SK-N-SH (cell line): ENCODE measurements at regions not wholly inside any gene's neighbourhood (a gene's known extent, or its start where the extent isn't known, plus 50 kb on each side); places are given as distances from the start of the nearest gene placed in this dataset.

Experiments used
- FOSL2 ChIP-seq: IDR thresholded peaks from 2 replicates; pipeline ENCODE4 v1.4.0; 2012; ENCODE audit warnings: low read depth, mild to moderate bottlenecking, moderate library complexity, borderline replicate concordance
- JUND ChIP-seq: IDR thresholded peaks from 2 replicates; pipeline ENCODE4 v1.4.0; 2012
- POLR2AphosphoS5 ChIP-seq: IDR thresholded peaks from 2 replicates; pipeline ENCODE4 v1.6.1; 2012; ENCODE audit warnings: low read depth, low read length
- RAD21 ChIP-seq: IDR thresholded peaks from 2 replicates; pipeline ENCODE4 v1.6.1; 2012; ENCODE audit warnings: mild to moderate bottlenecking, low read length
- YY1 ChIP-seq: IDR thresholded peaks from 2 replicates; pipeline ENCODE4 v1.4.0; 2012; ENCODE audit warnings: low read depth, mild to moderate bottlenecking
- TF ChIP-seq, protein P1 (sequence below): fragments of 200-600 bp; sonication (generic); IDR thresholded peaks from 2 replicates; pipeline ENCODE4 v1.6.1; 2017; ENCODE audit warnings: antibody characterized with exemption, mild to moderate bottlenecking, moderate library complexity
- TF ChIP-seq, protein P2 (sequence below): fragments of 150-350 bp; IDR thresholded peaks from 2 replicates; pipeline ENCODE4 v1.6.1; 2017; ENCODE audit warnings: antibody characterized with exemption, low read length, low read depth, borderline replicate concordance
- TF ChIP-seq, protein P3 (sequence below): IDR thresholded peaks from 2 replicates; pipeline ENCODE4 v1.6.1; 2012; ENCODE audit warnings: mild to moderate bottlenecking, low read depth, low read length, moderate library complexity

DNA sequence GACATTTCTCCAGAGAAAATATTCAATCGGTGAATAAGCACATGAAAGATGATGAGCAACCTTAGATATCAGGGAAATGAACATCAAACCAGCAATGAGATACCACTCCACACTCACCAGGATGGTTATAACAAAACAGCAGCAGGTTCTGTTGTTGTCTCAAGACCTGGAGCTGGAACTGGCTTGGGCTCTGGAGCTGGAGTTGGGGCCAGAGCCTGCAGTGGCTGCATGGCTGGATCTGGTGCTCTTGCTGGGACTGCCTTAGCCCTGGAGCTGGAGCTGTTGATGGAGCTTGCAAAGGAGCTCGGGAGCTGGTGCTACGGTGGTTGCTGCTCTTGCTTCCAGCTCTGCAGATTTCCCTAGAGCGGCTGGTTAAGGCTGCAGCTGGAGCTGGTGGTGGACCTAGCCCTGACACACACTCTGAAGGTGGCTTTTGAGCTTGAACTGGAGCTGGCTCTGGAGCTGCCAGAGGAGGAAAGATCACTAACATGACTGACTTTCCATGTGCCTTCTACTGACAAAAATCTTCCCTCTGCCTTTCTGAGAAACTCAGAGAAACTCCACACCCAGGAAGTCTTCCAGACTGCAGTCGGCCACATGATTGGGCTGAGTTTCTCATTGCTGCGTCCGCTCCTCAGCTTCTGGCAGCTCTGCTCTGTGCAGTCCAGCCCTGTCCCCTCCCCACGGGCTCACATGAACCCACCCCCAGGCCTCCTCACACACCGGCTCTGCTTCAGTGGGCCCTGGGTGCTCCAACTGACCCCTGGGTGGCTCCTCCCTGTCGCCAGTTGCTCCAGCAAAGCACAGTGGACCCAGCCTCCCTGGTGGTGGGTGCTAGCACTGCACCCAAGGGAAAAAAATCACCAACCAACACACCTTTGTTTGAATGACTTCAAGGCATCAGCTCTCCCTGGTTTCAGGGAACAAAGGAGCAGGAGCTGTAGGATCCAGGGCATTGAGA is 139.1 kb upstream of the FMN2 start:
- TF ChIP-seq POLR2AphosphoS5 (no peak), YY1 (no peak), JUND (no peak), FOSL2 (no peak), RAD21 (no peak)
- TF ChIP-seq, protein P1, sequence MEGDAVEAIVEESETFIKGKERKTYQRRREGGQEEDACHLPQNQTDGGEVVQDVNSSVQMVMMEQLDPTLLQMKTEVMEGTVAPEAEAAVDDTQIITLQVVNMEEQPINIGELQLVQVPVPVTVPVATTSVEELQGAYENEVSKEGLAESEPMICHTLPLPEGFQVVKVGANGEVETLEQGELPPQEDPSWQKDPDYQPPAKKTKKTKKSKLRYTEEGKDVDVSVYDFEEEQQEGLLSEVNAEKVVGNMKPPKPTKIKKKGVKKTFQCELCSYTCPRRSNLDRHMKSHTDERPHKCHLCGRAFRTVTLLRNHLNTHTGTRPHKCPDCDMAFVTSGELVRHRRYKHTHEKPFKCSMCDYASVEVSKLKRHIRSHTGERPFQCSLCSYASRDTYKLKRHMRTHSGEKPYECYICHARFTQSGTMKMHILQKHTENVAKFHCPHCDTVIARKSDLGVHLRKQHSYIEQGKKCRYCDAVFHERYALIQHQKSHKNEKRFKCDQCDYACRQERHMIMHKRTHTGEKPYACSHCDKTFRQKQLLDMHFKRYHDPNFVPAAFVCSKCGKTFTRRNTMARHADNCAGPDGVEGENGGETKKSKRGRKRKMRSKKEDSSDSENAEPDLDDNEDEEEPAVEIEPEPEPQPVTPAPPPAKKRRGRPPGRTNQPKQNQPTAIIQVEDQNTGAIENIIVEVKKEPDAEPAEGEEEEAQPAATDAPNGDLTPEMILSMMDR = peak; percentile 54
- TF ChIP-seq, protein P2, sequence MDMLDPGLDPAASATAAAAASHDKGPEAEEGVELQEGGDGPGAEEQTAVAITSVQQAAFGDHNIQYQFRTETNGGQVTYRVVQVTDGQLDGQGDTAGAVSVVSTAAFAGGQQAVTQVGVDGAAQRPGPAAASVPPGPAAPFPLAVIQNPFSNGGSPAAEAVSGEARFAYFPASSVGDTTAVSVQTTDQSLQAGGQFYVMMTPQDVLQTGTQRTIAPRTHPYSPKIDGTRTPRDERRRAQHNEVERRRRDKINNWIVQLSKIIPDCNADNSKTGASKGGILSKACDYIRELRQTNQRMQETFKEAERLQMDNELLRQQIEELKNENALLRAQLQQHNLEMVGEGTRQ = no peak
- TF ChIP-seq, protein P3, sequence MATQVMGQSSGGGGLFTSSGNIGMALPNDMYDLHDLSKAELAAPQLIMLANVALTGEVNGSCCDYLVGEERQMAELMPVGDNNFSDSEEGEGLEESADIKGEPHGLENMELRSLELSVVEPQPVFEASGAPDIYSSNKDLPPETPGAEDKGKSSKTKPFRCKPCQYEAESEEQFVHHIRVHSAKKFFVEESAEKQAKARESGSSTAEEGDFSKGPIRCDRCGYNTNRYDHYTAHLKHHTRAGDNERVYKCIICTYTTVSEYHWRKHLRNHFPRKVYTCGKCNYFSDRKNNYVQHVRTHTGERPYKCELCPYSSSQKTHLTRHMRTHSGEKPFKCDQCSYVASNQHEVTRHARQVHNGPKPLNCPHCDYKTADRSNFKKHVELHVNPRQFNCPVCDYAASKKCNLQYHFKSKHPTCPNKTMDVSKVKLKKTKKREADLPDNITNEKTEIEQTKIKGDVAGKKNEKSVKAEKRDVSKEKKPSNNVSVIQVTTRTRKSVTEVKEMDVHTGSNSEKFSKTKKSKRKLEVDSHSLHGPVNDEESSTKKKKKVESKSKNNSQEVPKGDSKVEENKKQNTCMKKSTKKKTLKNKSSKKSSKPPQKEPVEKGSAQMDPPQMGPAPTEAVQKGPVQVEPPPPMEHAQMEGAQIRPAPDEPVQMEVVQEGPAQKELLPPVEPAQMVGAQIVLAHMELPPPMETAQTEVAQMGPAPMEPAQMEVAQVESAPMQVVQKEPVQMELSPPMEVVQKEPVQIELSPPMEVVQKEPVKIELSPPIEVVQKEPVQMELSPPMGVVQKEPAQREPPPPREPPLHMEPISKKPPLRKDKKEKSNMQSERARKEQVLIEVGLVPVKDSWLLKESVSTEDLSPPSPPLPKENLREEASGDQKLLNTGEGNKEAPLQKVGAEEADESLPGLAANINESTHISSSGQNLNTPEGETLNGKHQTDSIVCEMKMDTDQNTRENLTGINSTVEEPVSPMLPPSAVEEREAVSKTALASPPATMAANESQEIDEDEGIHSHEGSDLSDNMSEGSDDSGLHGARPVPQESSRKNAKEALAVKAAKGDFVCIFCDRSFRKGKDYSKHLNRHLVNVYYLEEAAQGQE = no peak
